Lower lobe of right lung (tissue), 2 donors: ENCODE measurements at regions not wholly inside any gene's neighbourhood (a gene's known extent, or its start where the extent isn't known, plus 50 kb on each side); places are given as distances from the start of the nearest gene placed in this dataset.

Experiments used
- ATAC-seq, 2 donors: fragments of 200-7000 bp; cut with Tn5 transposase; one replicate each; pipeline ENCODE4 v1.9.1; 2020 to 2022; ENCODE audit warnings: mild to moderate bottlenecking in 2 of 2, moderate library complexity in 2 of 2
- DNase-seq: peaks from one replicate; pipeline ENCODE4 v3.0.0-alpha.2; 2020
- H3K27ac ChIP-seq: fragments of 200-600 bp; one replicate; pipeline ENCODE4 v1.8.0; 2022
- H3K27me3 ChIP-seq: fragments of 200-600 bp; one replicate; pipeline ENCODE4 v1.8.0; 2022; ENCODE audit warnings: low read depth
- H3K36me3 ChIP-seq: fragments of 200-600 bp; one replicate; pipeline ENCODE4 v1.8.0; 2022; ENCODE audit warnings: mild to moderate bottlenecking
- H3K4me1 ChIP-seq: fragments of 200-600 bp; one replicate; pipeline ENCODE4 v1.8.0; 2022
- H3K4me3 ChIP-seq: fragments of 200-600 bp; one replicate; pipeline ENCODE4 v1.8.0; 2022; ENCODE audit warnings: mild to moderate bottlenecking
- H3K9me3 ChIP-seq: fragments of 200-600 bp; one replicate; pipeline ENCODE4 v1.8.0; 2022
- CTCF ChIP-seq: fragments of 200-600 bp; IDR thresholded peaks from one replicate; pipeline ENCODE4 v1.8.0; 2022; ENCODE audit warnings: antibody characterized with exemption, mild to moderate bottlenecking
- intact Hi-C: fragments of 100-400 bp; cut with DNase I; formaldehyde crosslinking; loops from one replicate; pipeline ENCODE4 v1.11.0; 2022
- donor health status: DM: no; HTN: yes; CAD: no; lungs with severe emphysema.

GRCh38 chr5:82399111-82399510, 121.0 kb upstream of the RPS23 start:
- intact Hi-C loops, result no loop called here
- Histone ChIP-seq H3K27me3 (no peaks in the 10 kb centered on the region), H3K4me1 (no peaks in the 10 kb centered on the region), H3K36me3 (no peaks in the 10 kb centered on the region), H3K4me3 (no peak overlapping the region), H3K9me3 (peaks cover 3% of the 10 kb centered on the region), H3K27ac (no peak overlapping the region)
- no peak for TF ChIP-seq CTCF
- DNase-seq (no peak), ATAC-seq (no peak)

- Histone ChIP-seq H3K36me3 (no peaks in the 10 kb centered on the region), H3K4me3 (no peak overlapping the region), H3K27ac (no peak overlapping the region), H3K4me1 (no peaks in the 10 kb centered on the region), H3K9me3 (no peaks in the 10 kb centered on the region), H3K27me3 (no peaks in the 10 kb centered on the region)
- intact Hi-C loops, result no loop called here
- ATAC-seq, result no peak
- no peak for DNase-seq
- no peak for TF ChIP-seq CTCF
Observed at GRCh38 chr5:82397741-82398320, 119.7 kb upstream of the RPS23 start.

- ATAC-seq (peak; percentile 94 to 95), DNase-seq (peak; percentile 61)
- no peak overlapping the region for H3K4me3 ChIP-seq
- intact Hi-C loops, result no loop called here
- no peaks in the 10 kb centered on the region for H3K9me3 ChIP-seq
- no peaks in the 10 kb centered on the region for H3K36me3 ChIP-seq
- TF ChIP-seq CTCF, result no peak
- no peak overlapping the region for H3K27ac ChIP-seq
- H3K27me3 ChIP-seq, result no peaks in the 10 kb centered on the region
- no peaks in the 10 kb centered on the region for H3K4me1 ChIP-seq
Observed at GRCh38 chr5:82396871-82397514, 118.8 kb upstream of the RPS23 start.

GRCh38 chr5:82396396-82396795, 118.2 kb upstream of the RPS23 start:
- DNase-seq, result no peak
- intact Hi-C loops, result no loop called here
- no peak for ATAC-seq
- H3K4me3 ChIP-seq, result no peak overlapping the region
- H3K4me1 ChIP-seq, result no peaks in the 10 kb centered on the region
- no peak overlapping the region for H3K27ac ChIP-seq
- no peaks in the 10 kb centered on the region for H3K27me3 ChIP-seq
- H3K36me3 ChIP-seq, result no peaks in the 10 kb centered on the region
- TF ChIP-seq CTCF, result no peak
- no peaks in the 10 kb centered on the region for H3K9me3 ChIP-seq

GRCh38 chr5:82393951-82394350, 115.8 kb upstream of the RPS23 start:
- no peaks in the 10 kb centered on the region for H3K9me3 ChIP-seq
- DNase-seq, result no peak
- no peaks in the 10 kb centered on the region for H3K27me3 ChIP-seq
- no peak for TF ChIP-seq CTCF
- H3K4me1 ChIP-seq, result no peaks in the 10 kb centered on the region
- no peak overlapping the region for H3K27ac ChIP-seq
- no peak for ATAC-seq
- no peak overlapping the region for H3K4me3 ChIP-seq
- intact Hi-C loops, result no loop called here
- H3K36me3 ChIP-seq, result no peaks in the 10 kb centered on the region
